Breast epithelium (tissue), 4 donors: ENCODE measurements at regions not wholly inside any gene's neighbourhood (a gene's known extent, or its start where the extent isn't known, plus 50 kb on each side); places are given as distances from the start of the nearest gene placed in this dataset.

Experiments
- DNase-seq, 2 donors: peaks; one replicate each; pipeline ENCODE4 v3.0.0-alpha.2; 2019; ENCODE audit warnings: low spot score in 2 of 2
- H3K27ac ChIP-seq, 2 donors: fragments of 200-600 bp; sonication (generic) in 1 of 2; one replicate each; pipeline ENCODE4 v1.5.1; 2016 to 2019; ENCODE audit warnings: mild to moderate bottlenecking in 1 of 2
- H3K27me3 ChIP-seq, 2 donors: fragments of 200-600 bp; sonication (generic) in 1 of 2; one replicate each; pipeline versions ENCODE4 v1.5.1 to v1.6.0; 2017 to 2019; ENCODE audit warnings: control low read depth in 1 of 2, mild to moderate bottlenecking in 1 of 2
- H3K36me3 ChIP-seq: fragments of 200-600 bp; one replicate; pipeline ENCODE4 v1.5.1; 2019
- H3K4me1 ChIP-seq, 2 donors: fragments of 200-600 bp; sonication (generic); one replicate each; pipeline ENCODE4 v1.5.1; 2016 to 2019; ENCODE audit warnings: control low read depth in 1 of 2
- H3K4me3 ChIP-seq, 3 donors: fragments of 200-600 bp; sonication (generic); 1 replicate in 2 of 3; 2 replicates in 1 of 3; pipeline ENCODE4 v1.5.1; 2016 to 2019; ENCODE audit warnings: mild to moderate bottlenecking in 3 of 3, moderate library complexity in 2 of 3
- H3K9me3 ChIP-seq, 2 donors: fragments of 200-600 bp; sonication (generic) in 1 of 2; one replicate each; pipeline ENCODE4 v1.5.1; 2016 to 2019; ENCODE audit warnings: control low read depth in 1 of 2
- POLR2A ChIP-seq: fragments of 450-650 bp; IDR thresholded peaks from one replicate; pipeline ENCODE4 v1.6.1; 2016; ENCODE audit warnings: antibody characterized with exemption, mild to moderate bottlenecking, moderate library complexity
- POLR2AphosphoS5 ChIP-seq, 3 donors: sonication (generic); formaldehyde crosslinking; IDR thresholded peaks; one replicate each; pipeline ENCODE4 v1.6.1; 2017; ENCODE audit warnings: antibody characterized with exemption in 3 of 3
- intact Hi-C: fragments of 100-400 bp; cut with DNase I; formaldehyde crosslinking; loops from one replicate; pipeline ENCODE4 v1.15.1; 2023; ENCODE audit warnings: low total_unique reads
- TF ChIP-seq, protein P1 (sequence below), 3 donors: fragments of 450-650 bp; IDR thresholded peaks; one replicate each; pipeline ENCODE4 v1.5.1; 2016 to 2017; ENCODE audit warnings: antibody characterized with exemption in 3 of 3, mild to moderate bottlenecking in 3 of 3, moderate library complexity in 3 of 3

DNA sequence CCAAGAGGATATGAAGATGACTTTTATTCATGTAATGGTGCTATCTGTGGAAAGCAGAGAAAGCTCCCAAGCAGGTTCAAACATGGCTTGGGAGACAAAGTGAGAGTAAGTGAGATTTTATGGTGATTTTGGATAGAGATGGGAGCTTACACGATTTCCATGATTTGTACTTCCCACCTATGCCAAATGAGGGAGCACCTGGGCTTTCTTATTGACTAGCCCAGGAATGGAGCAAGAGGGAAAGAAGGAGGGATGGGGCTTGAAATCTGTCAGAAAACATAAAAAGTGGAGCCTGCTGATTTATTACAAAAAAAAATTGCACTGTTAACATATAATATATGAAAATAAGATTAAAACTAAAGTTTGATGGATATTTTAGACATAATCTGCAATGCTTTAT, 703.5 kb upstream of the PABPC4L start:
- intact Hi-C loops: no loop called here
- DNase-seq: no peak
- TF ChIP-seq, protein P1, sequence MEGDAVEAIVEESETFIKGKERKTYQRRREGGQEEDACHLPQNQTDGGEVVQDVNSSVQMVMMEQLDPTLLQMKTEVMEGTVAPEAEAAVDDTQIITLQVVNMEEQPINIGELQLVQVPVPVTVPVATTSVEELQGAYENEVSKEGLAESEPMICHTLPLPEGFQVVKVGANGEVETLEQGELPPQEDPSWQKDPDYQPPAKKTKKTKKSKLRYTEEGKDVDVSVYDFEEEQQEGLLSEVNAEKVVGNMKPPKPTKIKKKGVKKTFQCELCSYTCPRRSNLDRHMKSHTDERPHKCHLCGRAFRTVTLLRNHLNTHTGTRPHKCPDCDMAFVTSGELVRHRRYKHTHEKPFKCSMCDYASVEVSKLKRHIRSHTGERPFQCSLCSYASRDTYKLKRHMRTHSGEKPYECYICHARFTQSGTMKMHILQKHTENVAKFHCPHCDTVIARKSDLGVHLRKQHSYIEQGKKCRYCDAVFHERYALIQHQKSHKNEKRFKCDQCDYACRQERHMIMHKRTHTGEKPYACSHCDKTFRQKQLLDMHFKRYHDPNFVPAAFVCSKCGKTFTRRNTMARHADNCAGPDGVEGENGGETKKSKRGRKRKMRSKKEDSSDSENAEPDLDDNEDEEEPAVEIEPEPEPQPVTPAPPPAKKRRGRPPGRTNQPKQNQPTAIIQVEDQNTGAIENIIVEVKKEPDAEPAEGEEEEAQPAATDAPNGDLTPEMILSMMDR (IDR thresholded peaks at IDR 0.05): no peak
- no peak for TF ChIP-seq POLR2AphosphoS5 (IDR thresholded peaks at IDR 0.05)
- TF ChIP-seq POLR2A: no peak
- H3K27ac ChIP-seq: no peak overlapping the region
- no peaks in the 10 kb centered on the region for H3K36me3 ChIP-seq
- no peaks in the 10 kb centered on the region for H3K9me3 ChIP-seq
- no peaks in the 10 kb centered on the region for H3K4me1 ChIP-seq
- H3K27me3 ChIP-seq: no peaks in the 10 kb centered on the region
- H3K4me3 ChIP-seq: no peak overlapping the region

DNA sequence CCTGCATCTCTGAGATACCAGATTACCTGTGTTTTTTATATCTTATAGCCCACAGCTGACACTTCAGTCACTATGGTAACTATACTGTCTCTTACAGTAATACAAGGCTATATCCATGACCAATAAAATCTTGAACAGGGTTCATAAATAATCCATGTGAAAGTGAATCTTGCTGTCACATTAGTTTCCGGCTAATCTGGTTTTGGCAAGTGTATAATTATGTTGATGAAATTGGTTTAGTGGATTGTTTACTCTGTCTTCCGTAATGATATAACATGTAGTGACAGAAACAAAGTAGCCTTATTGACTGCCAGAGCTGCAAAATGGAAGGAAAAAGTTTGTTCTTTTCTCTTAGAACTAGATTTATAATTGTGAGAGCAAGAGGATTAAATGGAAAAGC, 686.6 kb upstream of the PABPC4L start:
- no peaks in the 10 kb centered on the region for H3K9me3 ChIP-seq
- H3K27me3 ChIP-seq: no peaks in the 10 kb centered on the region
- intact Hi-C loops: no loop called here
- no peaks in the 10 kb centered on the region for H3K4me1 ChIP-seq
- DNase-seq: no peak
- H3K4me3 ChIP-seq: no peak overlapping the region
- H3K36me3 ChIP-seq: no peaks in the 10 kb centered on the region
- no peak overlapping the region for H3K27ac ChIP-seq
- TF ChIP-seq, protein P1 (IDR thresholded peaks at IDR 0.05): no peak
- TF ChIP-seq POLR2A (no peak), POLR2AphosphoS5 (IDR thresholded peaks at IDR 0.05) (no peak)

DNA sequence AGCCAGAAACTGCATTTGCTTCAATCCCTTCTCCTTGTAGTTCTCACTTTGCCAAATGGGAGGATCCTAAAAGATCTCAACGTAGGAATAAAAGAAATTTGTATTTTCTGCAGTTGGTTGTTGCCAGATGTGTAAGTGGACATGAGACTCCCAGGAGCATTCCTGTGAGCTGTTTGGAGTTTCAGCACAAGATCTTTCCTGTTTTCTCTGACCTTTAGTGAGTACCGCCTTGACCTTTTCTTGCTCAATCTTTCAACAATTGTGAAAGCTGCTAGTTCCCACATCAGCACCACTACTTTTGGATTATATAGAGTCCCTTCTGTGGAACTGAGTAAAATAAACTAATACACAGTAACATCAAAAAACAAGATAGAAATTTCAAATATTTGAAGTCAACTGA, 683.8 kb upstream of the PABPC4L start:
- Histone ChIP-seq H3K4me3 (no peak overlapping the region), H3K27me3 (no peaks in the 10 kb centered on the region), H3K4me1 (no peaks in the 10 kb centered on the region), H3K9me3 (no peaks in the 10 kb centered on the region), H3K27ac (no peak overlapping the region), H3K36me3 (no peaks in the 10 kb centered on the region)
- no peak for DNase-seq
- intact Hi-C loops: no loop called here
- TF ChIP-seq POLR2AphosphoS5 (IDR thresholded peaks at IDR 0.05) (no peak), POLR2A (no peak)
- TF ChIP-seq, protein P1 (IDR thresholded peaks at IDR 0.05): no peak

DNA sequence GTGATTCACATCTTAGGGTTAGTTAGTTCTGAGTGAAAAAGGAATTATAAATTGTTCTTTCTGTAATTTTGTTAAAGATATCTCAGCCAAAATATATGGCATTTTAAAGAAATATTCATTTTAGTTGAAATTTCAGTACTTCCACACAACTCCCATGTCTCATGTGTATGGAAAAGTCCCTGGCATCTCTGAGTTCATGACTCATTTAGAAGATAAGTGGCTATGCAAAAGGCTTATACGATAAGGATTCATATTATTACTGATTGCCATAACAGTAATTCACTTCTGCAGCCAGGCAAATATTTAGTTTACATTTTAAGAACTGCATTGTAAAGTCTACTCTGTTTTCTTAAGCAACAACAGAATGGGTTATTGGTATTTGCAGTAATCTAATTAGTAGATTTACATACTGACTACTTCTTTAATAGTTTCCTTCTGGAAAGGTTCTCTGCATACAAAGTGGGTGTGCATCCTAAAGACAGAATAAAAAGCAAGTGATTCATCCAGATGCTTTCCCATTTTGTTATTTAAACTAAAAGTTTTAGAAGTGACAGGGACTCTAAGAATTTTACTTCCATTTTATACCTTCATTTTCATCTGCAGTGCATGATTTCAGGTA, 682.4 kb upstream of the PABPC4L start:
- Histone ChIP-seq H3K4me3 (no peak overlapping the region), H3K27me3 (no peaks in the 10 kb centered on the region), H3K4me1 (no peaks in the 10 kb centered on the region), H3K36me3 (no peaks in the 10 kb centered on the region), H3K9me3 (peaks cover 0 to under 1% of the 10 kb centered on the region in 2 donors), H3K27ac (no peak overlapping the region)
- no peak for DNase-seq
- TF ChIP-seq, protein P1 (IDR thresholded peaks at IDR 0.05): no peak
- no peak for TF ChIP-seq POLR2AphosphoS5 (IDR thresholded peaks at IDR 0.05)
- no peak for TF ChIP-seq POLR2A
- intact Hi-C loops: loop anchor here (5.0 kb wide), 1 partner anchor 1592 kb away; no protein-coding TSS in a partner anchor

DNA sequence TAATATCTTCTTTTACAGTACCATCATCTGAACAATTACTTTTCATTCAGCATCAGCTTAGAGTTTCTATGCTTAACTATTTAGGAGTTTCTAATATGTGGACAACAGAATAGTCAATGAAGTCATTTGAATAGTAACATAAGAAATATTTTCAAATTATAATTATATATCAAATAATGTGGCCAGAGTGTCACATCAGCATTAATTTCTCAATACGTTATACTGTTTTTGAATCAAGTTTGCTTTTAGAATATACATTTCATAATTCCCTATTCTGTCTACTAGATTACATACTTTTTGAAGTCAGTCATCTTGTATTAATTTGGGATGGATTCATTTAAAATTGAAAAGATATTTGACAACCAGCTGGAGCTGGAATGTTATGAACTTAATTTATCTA, 677.4 kb upstream of the PABPC4L start:
- Histone ChIP-seq H3K27me3 (no peaks in the 10 kb centered on the region), H3K36me3 (no peaks in the 10 kb centered on the region), H3K9me3 (peaks cover 0 to 11% of the 10 kb centered on the region in 2 donors), H3K4me1 (no peaks in the 10 kb centered on the region), H3K27ac (no peak overlapping the region), H3K4me3 (no peak overlapping the region)
- intact Hi-C loops: no loop called here
- TF ChIP-seq POLR2AphosphoS5 (IDR thresholded peaks at IDR 0.05) (no peak), POLR2A (no peak)
- TF ChIP-seq, protein P1 (IDR thresholded peaks at IDR 0.05): no peak
- DNase-seq: no peak
